NCI-H2196 (cell line): ENCODE measurements at regions not wholly inside any gene's neighbourhood (a gene's known extent, or its start where the extent isn't known, plus 50 kb on each side); places are given as distances from the start of the nearest gene placed in this dataset.
"Not testable (repeated sequence)": the region's sequence is repeated elsewhere in the genome, so short reads cannot be mapped to it uniquely, and the experiment has no call there.

Experiments used
- DNase-seq: peaks from one replicate; lab custom pipeline; 2025; ENCODE audit not compliant: unreplicated experiment; lab: John Stamatoyannopoulos, UW

DNA sequence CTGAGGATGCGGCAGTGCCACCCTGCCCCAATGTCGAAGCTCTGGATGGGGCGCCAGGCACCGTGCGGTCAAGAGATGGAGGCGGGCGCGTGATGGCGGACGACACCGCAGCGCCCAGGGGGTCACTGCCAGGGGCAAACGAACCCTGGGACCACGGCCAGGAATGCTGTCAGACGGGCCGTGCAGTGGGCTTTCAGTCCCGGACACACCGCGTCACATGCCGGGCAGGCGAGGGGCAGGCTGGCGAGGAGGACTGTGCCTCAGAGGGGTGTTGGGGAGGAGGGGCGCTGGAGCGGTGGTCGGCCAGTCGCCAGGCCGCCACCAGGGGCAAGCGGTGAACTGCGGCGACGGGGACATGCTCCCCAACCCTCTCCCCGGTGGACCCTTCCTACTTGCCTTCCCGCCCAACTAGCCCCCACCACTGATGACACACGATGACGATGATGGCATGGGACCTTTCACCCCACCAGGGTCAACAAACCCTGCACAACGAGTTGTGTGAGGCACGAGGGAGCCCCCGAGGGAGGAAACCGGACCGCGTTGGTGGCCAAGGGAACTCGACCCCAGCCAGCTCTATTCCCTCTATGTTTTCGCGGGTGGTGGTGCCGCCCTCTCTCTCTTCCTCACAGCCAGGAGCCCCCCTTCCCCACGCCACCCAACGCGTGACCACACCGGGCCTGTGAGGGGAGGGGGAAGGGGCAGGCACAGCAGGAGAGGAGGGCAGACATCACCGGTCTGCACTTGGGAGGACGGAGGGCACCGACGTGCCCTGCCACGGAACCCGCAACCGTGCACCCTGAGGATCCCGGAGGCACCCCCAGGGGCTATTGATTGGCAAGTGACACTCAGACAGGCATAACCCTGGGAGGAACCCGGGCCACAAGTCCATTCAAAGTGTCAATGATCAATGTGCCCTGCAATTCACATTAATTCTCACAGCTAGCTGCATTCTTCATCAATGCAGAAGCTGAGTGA is 1960.9 kb upstream of the DEFB115 start:
- DNase-seq = no peak

DNA sequence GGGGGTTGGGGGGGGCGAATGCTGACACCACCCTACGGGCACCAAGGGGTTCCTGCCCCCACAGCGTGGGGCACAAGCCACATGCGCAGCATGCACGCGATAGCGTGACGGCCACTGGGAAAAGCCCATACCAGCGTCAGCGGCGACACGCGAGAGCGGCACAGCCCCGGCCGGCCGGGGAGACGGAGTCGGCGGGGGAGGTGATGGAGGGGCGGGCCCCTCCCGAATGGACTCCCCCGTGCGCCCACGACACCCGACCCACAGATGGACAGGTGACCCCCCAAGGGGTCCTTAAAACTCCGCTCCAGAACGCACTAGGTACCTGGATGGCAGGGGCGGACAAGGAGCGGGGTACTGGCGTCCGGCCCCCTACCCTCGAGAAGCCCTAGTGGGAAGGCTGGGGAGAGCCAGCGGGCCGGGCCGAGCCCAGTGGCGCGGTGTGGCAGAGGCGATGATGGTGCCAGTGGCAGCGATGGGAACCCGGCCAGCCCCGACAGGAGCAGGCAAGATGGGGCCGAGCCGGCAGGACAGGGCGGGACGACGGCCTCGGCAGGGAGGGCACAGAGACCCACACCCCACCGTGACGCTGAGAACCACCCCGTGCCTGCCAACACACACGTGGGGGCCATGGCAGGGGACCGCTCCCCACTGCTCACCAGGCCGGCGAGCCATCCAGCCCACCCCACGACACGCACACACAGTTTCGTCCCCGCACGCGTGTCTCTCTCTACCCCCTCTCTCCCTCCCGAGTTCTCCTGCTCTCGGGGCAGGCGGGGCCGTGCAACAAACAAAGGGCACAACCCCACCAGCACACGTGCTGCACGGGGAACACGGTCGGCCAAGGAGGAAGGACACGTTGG is 1959.8 kb upstream of the DEFB115 start:
- DNase-seq = no peak

- no peak for DNase-seq
Measured at GRCh38 chr20:29298271-29298590, 1959.2 kb upstream of the DEFB115 start.

DNA sequence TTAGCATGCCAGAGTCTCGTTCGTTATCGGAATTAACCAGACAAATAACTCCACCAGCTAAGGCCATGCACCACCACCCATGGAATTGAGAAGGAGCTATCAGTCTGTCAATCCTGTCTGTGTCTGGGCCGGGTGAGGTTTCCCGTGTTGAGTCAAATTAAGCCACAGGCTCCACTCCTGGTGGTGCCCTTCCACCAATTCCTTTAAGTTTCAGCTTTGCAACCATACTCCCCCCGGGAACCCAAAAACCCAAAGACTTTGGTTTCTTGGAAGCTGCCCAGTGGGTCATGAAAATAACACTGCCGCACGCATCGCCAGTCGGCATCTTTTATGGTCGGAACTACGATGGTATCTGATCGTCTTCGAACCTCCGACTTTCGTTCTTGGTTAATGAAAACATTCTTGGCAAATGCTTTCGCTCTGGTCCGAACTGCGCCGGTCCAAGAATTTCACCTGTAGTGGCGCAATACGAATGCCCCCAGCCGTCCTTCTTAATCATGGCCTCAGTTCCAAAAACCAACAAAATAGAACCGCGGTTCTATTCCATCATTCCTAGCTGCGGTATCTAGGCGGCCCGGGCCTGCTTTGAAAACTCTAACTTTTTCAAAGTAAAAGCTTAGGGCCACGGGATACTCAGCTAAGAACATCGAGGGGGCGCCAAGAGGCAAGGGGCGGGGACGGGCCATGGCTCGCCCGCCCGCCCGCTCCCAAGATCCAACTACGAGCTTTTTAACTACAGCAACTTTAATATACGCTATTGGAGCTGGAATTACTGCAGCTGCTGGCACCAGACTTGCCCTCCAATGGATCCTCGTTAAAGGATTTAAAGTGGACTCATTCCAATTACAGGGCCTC is 1958.5 kb upstream of the DEFB115 start:
- no peak for DNase-seq

- no peak for DNase-seq
Measured at GRCh38 chr20:29299811-29300578, 1957.5 kb upstream of the DEFB115 start.

GRCh38 chr20:29300579-29301551 is 1956.6 kb upstream of the DEFB115 start:
- DNase-seq = no peak

DNA sequence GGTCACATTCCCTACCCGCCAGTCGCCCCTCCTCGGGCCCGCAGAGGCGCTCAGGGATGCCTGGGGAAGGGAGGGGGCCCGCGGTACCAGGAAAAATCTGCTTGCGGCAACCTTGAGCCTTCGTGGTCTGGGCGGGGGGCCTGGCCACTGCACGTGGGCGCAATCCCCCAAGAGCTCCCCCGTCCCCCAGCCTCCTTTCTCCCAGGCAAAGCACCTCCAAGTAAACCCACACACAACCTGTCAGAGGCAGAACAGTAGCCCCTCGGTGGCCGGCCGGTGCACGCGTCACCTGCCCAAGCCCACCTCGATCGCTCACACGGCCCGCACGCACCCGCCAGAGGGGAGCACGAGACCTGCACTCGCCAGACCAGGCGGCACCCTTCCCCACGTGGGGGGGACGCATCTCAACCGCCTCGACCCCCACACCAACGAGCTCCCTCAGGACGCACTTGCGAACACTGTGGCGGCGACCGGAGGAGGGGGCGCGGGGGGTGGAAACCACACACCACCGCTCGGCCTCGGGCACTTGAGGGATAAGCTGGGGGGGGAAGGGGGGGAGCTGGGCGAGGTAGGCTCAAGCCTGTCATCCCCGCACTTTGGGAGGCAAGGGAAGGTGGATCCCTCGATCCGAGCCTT is 1955.7 kb upstream of the DEFB115 start:
- DNase-seq = no peak

- no peak for DNase-seq
Measured at GRCh38 chr20:29302979-29303644, 1954.4 kb upstream of the DEFB115 start.

GRCh38 chr20:29306390-29307072 is 1950.9 kb upstream of the DEFB115 start:
- DNase-seq = no peak

DNA sequence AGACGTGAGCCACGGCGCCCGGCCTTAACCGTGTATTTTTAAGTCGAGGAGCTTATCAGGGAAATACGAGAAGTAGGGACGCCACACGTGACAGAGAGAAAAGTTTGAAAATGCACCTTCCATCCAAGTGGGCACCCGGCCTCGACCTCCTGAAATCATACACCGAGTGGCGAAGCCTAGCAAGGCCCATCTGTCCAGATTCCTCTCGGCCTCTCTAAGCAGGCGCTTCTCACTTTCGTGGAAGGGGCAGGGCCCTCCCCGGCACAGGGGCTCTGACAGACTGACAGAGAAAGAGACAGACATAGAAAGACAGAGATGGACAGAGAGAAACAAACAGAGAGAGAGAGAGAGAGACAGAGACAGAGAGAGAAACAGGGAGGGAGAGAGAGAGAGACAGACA is 1950.0 kb upstream of the DEFB115 start:
- DNase-seq = not testable (repeated sequence)

DNA sequence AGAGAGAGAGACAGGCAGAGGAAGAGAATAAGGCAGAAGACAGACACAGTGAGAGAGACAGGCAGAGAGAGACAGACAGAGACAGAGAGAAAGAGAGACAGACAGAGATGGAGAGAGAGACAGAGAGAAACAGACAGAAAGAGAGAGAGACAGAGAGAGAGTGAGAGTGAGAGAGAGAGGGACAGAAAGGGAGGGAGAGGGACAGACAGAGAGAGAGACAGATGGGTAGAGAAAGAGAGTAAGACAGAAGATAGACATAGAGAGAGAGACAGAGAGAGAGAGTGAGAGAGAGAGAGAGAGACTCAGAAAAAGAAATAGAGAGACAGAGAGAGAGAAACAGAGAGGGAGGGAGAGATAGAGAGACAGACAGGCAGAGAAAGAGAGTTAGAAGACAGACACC is 1948.5 kb upstream of the DEFB115 start:
- not testable (repeated sequence) for DNase-seq

DNA sequence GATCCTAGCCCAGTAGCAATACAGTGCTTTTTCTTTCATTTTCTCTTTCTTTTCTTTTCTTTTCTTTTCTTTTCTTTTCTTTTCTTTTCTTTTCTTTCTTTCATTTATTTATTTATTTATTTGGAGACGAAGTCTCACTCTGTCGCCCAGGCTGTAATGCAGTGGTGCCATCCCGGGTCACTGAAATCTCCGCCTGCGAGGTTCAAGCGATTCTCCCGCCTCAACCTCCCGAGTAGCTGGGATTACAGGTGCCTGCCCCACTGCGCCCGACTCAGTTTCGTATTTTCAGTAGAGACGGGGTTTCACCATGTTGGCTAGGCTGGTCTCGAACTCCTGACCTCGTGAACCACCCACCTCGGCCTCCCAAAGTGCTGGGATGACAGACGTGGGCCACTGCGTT is 1948.0 kb upstream of the DEFB115 start:
- not testable (repeated sequence) for DNase-seq

DNA sequence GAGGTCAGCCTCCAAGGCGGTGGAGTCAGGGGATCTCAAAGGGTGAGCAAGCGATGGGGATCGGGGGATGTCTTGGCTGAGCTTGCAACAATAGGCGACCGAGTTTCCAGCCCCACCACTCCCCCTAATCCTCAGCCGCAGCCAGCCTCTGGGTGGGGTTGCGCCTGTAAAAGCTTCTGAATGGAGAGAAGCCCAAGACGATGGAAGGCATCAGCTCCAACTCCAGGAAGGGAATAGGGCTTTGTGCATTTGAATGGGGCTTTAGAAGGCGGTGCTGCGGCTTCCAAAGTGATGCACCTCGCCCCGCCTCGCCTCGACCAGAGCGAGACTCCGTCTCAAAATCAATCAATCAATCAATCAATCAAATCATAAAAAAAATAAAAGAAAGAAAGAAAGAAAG is 1946.4 kb upstream of the DEFB115 start:
- DNase-seq = not testable (repeated sequence)

DNA sequence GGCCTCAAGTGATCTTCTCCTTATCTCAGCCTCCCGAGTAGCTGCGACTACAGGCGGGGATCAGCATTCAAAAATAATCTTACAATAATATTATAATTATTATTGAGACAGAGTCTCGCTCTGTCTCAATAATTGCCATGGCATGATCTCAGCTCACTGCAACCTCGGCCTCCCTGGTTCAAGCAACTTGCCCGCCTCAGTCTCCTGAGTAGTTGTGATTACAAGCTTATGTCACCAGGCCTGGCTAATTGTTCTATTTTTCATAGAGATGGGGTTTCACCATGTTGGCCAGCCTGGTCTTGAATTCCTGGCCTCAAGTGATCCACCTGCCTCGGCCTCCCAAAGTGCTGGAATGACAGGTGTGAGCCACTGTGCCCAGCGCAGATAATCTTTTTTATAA is 1944.8 kb upstream of the DEFB115 start:
- DNase-seq = not testable (repeated sequence)

GRCh38 chr20:29313481-29313880 is 1944.0 kb upstream of the DEFB115 start:
- no peak for DNase-seq

DNA sequence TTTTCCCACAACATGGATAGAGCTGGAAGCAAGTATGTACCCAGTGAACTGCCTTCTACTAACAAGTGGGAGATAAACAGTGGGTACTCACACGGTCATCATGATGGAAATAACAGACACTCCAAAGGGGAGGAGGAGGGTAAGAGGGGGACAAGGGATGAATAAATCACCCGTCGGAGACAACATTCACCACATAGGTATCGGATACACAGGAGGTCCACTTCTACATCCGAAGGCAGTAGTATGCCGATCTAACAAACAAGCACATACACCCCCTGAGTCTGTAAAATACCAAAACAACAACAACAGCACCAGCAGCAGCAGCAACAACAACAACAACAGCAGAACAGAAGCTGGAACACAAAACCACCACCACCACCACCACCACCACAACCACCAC is 1943.2 kb upstream of the DEFB115 start:
- DNase-seq = no peak

DNA sequence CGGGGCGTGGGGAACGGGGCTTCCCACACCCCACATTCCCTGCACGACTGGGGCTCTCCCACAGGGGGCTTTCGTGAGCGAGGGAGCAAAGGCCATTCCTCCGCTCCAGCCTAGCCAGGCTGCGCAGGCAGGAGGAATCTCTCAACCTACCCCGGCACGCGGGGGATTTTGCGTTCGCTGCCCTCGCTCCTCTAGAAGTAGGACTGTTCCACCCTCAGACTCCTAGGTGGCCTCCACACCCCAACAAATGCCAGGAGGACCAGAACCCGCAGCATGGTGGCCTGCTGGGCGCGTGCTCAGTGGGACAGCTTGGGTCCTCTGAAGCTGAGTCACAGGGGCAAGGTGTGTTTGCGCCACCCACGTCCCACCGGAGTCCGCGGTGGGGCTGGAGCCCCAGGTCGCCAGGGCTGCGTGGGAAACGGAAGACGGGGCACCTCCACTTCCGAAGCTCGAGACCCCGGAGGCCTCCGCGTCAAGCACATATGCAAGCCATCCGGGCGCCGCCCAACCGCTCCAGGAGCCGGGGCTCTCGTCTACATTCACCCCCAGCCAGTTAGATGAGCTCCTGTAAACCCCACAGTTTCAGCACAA is 1938.5 kb upstream of the DEFB115 start:
- DNase-seq = no peak
